K562 (cell line): ENCODE measurements at regions not wholly inside any gene's neighbourhood (a gene's known extent, or its start where the extent isn't known, plus 50 kb on each side); places are given as distances from the start of the nearest gene placed in this dataset.

Experiments
- ZBTB40 ChIP-seq, 2 experiments: fragments of 450-650 bp in 1 of 2; sonication (generic) in 1 of 2; formaldehyde crosslinking in 1 of 2; IDR thresholded peaks; 2 replicates each; pipeline versions ENCODE4 v1.7.1 to v1.9.0; 2016 to 2022; ENCODE audit warnings: inconsistent platforms in 1 of 2, mild to moderate bottlenecking in 1 of 2, missing genetic modification reagents in 1 of 2

- TF ChIP-seq ZBTB40 (IDR thresholded peaks at IDR 0.05) (no peak), ZBTB40 (CRISPR knock-in tag; IDR thresholded peaks at IDR 0.05) (no peak)
Observed at GRCh38 chr11:116537121-116537520, 235.7 kb downstream of the BUD13 start (continued).
